IPS DF 4.7 (cell line): ENCODE measurements at regions not wholly inside any gene's neighbourhood (a gene's known extent, or its start where the extent isn't known, plus 50 kb on each side); places are given as distances from the start of the nearest gene placed in this dataset.

Experiments
- DNase-seq: peaks from one replicate; pipeline ENCODE4 v3.0.0-alpha.2; 2013; ENCODE audit warnings: low spot score; ENCODE audit errors: extremely low read depth

DNA sequence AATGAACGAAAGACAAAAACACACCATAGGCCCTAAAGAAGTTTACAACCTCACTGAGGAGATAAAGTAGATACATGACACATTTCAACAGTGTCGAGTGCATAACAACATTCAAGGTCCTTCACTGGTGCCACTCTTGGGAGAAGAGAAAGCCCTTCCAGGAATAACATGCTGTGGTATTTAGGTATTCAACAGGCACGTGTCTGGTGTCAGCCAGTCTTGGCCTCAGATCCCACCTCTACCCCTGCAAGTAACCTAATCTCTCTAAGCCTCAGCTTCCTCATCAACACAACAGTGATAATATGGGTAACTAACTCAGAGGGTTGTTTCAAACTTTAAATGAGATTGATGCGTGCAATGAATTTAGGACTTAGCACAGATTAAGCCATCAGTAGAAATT lies 235.0 kb upstream of the ZC3H12C start:
- DNase-seq: no peak

- DNase-seq: no peak
These were observed 234.0 kb upstream of the ZC3H12C start for GRCh38 chr11:109859045-109859724.

GRCh38 chr11:109862835-109863234 lies 230.4 kb upstream of the ZC3H12C start:
- no peak for DNase-seq

GRCh38 chr11:109864151-109864661 lies 229.0 kb upstream of the ZC3H12C start:
- DNase-seq: no peak

GRCh38 chr11:109864834-109865547 lies 228.2 kb upstream of the ZC3H12C start:
- DNase-seq: no peak

GRCh38 chr11:109865548-109866186 lies 227.5 kb upstream of the ZC3H12C start:
- no peak for DNase-seq

DNA sequence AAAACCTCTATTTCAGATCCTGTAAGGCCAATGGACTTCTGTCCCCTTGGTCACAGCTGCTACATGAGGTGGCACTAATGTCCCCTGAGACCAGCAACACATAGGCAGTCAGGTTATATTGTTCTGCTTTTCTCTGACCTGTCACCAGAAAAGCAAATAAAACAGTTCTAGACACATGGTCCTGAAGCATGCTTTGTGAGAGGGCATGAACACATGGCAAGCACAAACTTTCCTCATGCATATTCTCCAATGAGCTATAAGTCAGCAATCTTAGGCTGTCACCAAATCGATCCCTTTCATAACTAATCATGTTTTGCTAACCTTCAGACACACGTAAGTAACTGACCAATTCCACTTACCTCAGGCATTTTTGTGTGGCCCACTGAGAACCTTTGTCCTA lies 225.4 kb upstream of the ZC3H12C start:
- no peak for DNase-seq

DNA sequence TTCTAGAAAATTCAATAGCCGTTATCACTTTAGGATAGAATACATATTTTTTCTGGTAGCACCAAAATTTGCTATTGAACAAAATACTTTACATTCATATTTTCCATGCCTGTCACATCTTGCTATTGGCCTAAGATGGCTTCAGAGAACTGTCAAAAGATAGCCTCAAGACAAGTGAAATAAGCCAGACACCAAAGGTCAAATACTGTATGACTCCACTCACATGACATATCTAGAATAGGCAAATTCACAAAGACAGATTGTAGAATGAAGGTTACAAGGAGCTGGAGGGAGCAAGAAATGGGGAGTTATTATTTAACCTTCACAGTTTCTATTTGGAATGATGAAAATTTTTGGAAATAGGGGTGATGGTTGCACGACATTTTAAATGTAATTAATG lies 223.7 kb upstream of the ZC3H12C start:
- DNase-seq: no peak

DNA sequence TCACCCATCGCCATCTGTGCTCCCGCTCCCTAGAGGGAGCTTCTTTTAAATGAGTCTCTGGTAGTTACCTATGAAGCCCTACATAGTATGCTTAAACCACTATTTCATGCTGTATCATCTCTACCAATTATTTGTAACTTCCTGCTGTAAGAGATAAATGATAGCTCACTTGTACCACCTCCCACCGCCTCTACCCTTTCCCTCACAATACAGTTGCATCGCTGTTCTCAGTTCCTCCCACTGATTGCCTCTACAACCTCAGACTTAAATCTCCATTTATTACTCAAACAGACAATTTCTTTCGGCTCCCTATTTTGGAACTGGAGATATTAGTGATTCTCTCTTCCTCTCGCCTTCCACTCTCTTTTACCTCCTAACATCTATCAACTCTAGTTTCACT lies 222.9 kb upstream of the ZC3H12C start:
- no peak for DNase-seq

GRCh38 chr11:109877043-109877442 lies 216.1 kb upstream of the ZC3H12C start:
- DNase-seq: no peak

- DNase-seq: no peak
These were observed 208.7 kb upstream of the ZC3H12C start for GRCh38 chr11:109884501-109884900.

- DNase-seq: no peak
These were observed 208.2 kb upstream of the ZC3H12C start for GRCh38 chr11:109885006-109885405.

DNA sequence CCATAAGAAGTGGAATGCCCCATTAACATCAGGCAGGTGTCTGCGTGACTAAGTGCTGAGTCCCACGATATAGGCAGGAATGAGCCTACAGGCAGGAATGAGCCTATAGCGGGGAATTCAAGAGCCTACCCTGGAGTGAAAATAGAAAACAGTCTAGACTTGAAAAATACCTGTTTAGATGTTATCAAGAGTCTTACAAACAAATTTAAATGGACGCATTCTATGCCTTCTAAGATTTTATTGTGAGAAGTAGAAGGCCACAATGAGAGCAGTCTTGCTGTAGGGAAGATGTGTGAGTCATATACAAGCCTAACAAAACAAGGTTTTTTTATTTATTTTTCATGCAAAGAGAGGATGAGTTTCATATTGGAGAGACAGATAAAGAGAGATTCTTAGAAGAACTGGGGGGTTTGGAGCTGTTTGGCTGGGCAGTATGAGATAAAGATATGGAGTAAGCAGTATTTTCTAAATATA lies 200.8 kb upstream of the ZC3H12C start:
- no peak for DNase-seq

- DNase-seq: no peak
These were observed 198.9 kb upstream of the ZC3H12C start for GRCh38 chr11:109894242-109894641.

DNA sequence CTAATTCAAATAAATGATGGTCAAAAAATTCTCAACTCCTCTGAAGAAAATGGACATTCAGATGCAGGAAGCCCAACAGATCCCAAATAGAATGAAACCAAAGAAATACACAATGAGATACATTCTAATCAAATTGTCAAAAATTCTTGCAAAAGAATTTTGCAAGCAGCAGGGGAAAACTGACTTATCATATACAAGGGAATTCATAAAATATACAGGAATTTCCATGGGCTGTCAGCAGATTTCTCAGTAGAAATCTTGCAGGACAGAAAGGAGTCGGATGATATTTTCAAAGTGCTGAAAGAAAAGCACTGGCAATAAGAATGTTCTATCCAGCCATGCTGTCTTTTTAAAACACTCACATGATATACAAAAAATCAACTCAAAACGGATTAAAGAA lies 194.6 kb upstream of the ZC3H12C start:
- no peak for DNase-seq

DNA sequence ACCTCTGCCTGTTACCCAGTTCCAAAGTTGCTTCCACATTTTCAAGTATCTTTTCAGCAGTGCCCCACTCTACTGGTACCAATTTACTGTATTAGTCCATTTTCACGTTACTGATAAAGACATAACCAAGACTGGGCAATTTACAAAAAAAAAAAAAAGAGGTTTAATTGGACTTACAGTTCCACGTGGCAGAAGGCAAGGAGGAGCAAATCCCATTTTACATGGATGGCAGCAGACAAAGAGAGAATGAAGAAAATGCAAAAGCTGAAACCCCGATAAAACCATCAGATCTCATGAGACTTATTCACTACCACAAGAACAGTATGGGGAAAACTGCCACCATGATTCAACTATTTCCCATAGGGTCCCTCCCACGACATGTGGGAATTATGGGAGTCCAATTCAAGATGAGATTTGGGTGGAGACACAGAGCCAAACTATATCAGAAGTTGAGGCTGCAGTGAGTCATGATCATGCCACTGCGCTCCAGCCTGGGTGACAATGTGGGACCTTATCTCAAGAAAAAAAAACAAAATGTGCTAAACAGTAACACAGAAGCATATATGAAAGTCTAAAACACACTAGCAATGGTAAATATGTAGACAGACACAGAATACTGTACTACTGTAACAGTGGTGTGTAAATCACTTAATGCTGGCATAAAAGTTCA lies 190.3 kb upstream of the ZC3H12C start:
- DNase-seq: no peak

GRCh38 chr11:109911488-109911887 lies 181.7 kb upstream of the ZC3H12C start:
- no peak for DNase-seq

- peak; percentile 16 for DNase-seq
These were observed 179.2 kb upstream of the ZC3H12C start for GRCh38 chr11:109914038-109914437.

GRCh38 chr11:109914809-109915653 lies 178.2 kb upstream of the ZC3H12C start:
- DNase-seq: no peak

DNA sequence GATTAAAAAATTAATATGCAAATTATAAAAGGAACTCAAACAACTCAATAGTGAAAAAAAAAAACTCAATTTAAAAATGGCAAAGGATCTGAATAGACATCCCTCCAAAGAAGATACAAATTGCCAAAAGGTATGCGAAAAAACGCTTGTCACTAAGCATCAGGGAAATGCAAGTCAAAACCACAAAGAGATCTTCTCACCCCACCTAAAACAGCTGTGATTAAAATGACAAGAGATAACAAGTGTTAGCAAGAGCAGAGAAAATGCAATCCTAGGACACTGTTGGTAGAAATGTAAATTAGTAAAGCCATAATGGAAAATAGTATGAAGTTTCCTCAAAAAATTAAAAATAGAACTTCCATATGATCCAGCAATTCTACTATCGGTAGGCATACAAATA lies 166.3 kb upstream of the ZC3H12C start:
- no peak for DNase-seq

GRCh38 chr11:109929308-109929707 lies 163.9 kb upstream of the ZC3H12C start:
- DNase-seq: no peak
